Jurkat, Clone E6-1 (cell line): ENCODE measurements at regions not wholly inside any gene's neighbourhood (a gene's known extent, or its start where the extent isn't known, plus 50 kb on each side); places are given as distances from the start of the nearest gene placed in this dataset.
"Not testable (repeated sequence)": the region's sequence is repeated elsewhere in the genome, so short reads cannot be mapped to it uniquely, and the experiment has no call there.

Experiments
- DNase-seq: peaks from one replicate; pipeline ENCODE4 v3.0.0-alpha.2; 2011; ENCODE audit warnings: low read depth, low spot score
- H3K4me3 ChIP-seq: 2 replicates; pipeline ENCODE4 v1.5.1; 2011; ENCODE audit warnings: mild to moderate bottlenecking, low read length, control low read depth, moderate library complexity

- DNase-seq: no peak
- no peak overlapping the region for H3K4me3 ChIP-seq
These were observed 225.0 kb downstream of the TUBA3C start for GRCh38 chr13:18956473-18957078.

- H3K4me3 ChIP-seq: no peak overlapping the region
- DNase-seq: no peak
These were observed 227.4 kb downstream of the TUBA3C start for GRCh38 chr13:18954254-18954653.

- no peak overlapping the region for H3K4me3 ChIP-seq
- no peak for DNase-seq
These were observed 228.3 kb downstream of the TUBA3C start for GRCh38 chr13:18953139-18953930.

- DNase-seq: no peak
These were observed 229.2 kb downstream of the TUBA3C start for GRCh38 chr13:18952225-18953016.

GRCh38 chr13:18951412-18951811 lies 230.2 kb downstream of the TUBA3C start:
- H3K4me3 ChIP-seq: no peak overlapping the region
- no peak for DNase-seq

More at GRCh38 chr13:18952225-18953016, 229.2 kb downstream of the TUBA3C start:
- H3K4me3 ChIP-seq: no peak overlapping the region

- no peak for DNase-seq
- no peak overlapping the region for H3K4me3 ChIP-seq
These were observed 231.7 kb downstream of the TUBA3C start for GRCh38 chr13:18949970-18950369.

- H3K4me3 ChIP-seq: no peak overlapping the region
- DNase-seq: no peak
These were observed 232.2 kb downstream of the TUBA3C start for GRCh38 chr13:18949489-18949761.

GRCh38 chr13:18948664-18949488 lies 232.7 kb downstream of the TUBA3C start:
- no peak overlapping the region for H3K4me3 ChIP-seq
- no peak for DNase-seq

- DNase-seq: no peak
- H3K4me3 ChIP-seq: no peak overlapping the region
These were observed 233.5 kb downstream of the TUBA3C start for GRCh38 chr13:18948012-18948663.

GRCh38 chr13:18947376-18947977 lies 234.1 kb downstream of the TUBA3C start:
- DNase-seq: no peak
- no peak overlapping the region for H3K4me3 ChIP-seq

- H3K4me3 ChIP-seq: no peak overlapping the region
- DNase-seq: no peak
These were observed 234.9 kb downstream of the TUBA3C start for GRCh38 chr13:18946738-18947137.

GRCh38 chr13:18944501-18945068 lies 237.0 kb downstream of the TUBA3C start:
- no peak for DNase-seq
- no peak overlapping the region for H3K4me3 ChIP-seq

- DNase-seq: no peak
- no peak overlapping the region for H3K4me3 ChIP-seq
These were observed 237.8 kb downstream of the TUBA3C start for GRCh38 chr13:18943721-18944391.

- DNase-seq: no peak
- no peak overlapping the region for H3K4me3 ChIP-seq
These were observed 238.4 kb downstream of the TUBA3C start for GRCh38 chr13:18943273-18943672.

GRCh38 chr13:18936104-18936503 lies 245.5 kb downstream of the TUBA3C start:
- no peak overlapping the region for H3K4me3 ChIP-seq
- no peak for DNase-seq

GRCh38 chr13:18921063-18921462 lies 260.6 kb downstream of the TUBA3C start:
- DNase-seq: no peak
- no peak overlapping the region for H3K4me3 ChIP-seq

GRCh38 chr13:18905096-18905495 lies 276.5 kb downstream of the TUBA3C start:
- H3K4me3 ChIP-seq, DNase-seq: not testable (repeated sequence)

- DNase-seq, H3K4me3 ChIP-seq: not testable (repeated sequence)
These were observed 286.2 kb downstream of the TUBA3C start for GRCh38 chr13:18895411-18895810.
